ENCODE measurements at regions not wholly inside any gene's neighbourhood (a gene's known extent, or its start where the extent isn't known, plus 50 kb on each side); places are given as distances from the start of the nearest gene placed in this dataset.

- ChIA-PET CTCF (no interaction called here), POLR2A (no interaction called here)
- 100% methylated on average over 1 of the region's 5 CpGs for WGBS (ENCODE audit: insufficient coverage)
- no peaks in the 10 kb centered on the region for H3K4me1 Mint-ChIP-seq
- no peak overlapping the region for H3K4me3 ChIP-seq (ENCODE audit: control extremely low read depth in 1 of 5, extremely low read depth in 1 of 5, insufficient read depth in 1 of 5, low read depth in 2 of 5, low read length in 4 of 5)
- no peak overlapping the region for H3K4me2 ChIP-seq (replicated peaks; ENCODE audit: low read depth, low read length, poor library complexity, severe bottlenecking)
- DNase-seq (no peak), ATAC-seq (ENCODE audit: low read depth) (no peak)
- H3K4me1 ChIP-seq (ENCODE audit: control insufficient read depth in 2 of 2, insufficient read depth in 2 of 2, low read length in 2 of 2) = no peaks in the 10 kb centered on the region
- no peak overlapping the region for H3K27ac ChIP-seq (ENCODE audit: low read length in 2 of 2)
- H4K20me1 ChIP-seq (ENCODE audit: control insufficient read depth, insufficient read depth, low read length, poor library complexity, severe bottlenecking) = no peaks in the 10 kb centered on the region
- no peaks in the 10 kb centered on the region for H3K9me3 ChIP-seq (ENCODE audit: control extremely low read depth in 1 of 3, control insufficient read depth in 2 of 3, insufficient read depth in 1 of 3, low read length in 2 of 3)
- H3K27me3 Mint-ChIP-seq = peaks cover 4% of the 10 kb centered on the region
- TF ChIP-seq CTCF (IDR thresholded peaks at IDR 0.05) = no peak
- no peak for TF ChIP-seq EZH2 (IDR thresholded peaks at IDR 0.05; ENCODE audit: borderline replicate concordance, insufficient read depth, low read depth, low read length, poor library complexity, severe bottlenecking)
- H3K27ac Mint-ChIP-seq = no peak overlapping the region
- H3K4me3 Mint-ChIP-seq = no peak overlapping the region
- intact Hi-C loops (cut with micrococcal nuclease) = no loop called here
- no peak overlapping the region for H2AFZ ChIP-seq (ENCODE audit: insufficient read depth, low read depth, low read length, poor library complexity, severe bottlenecking)
- H3K9ac ChIP-seq (ENCODE audit: low read length) = no peak overlapping the region
- no peaks in the 10 kb centered on the region for H3K9me3 Mint-ChIP-seq (ENCODE audit: insufficient read depth)
- H3K36me3 ChIP-seq (replicated peaks in 1 of 2; ENCODE audit: control extremely low read depth in 1 of 2, control insufficient read depth in 1 of 2, extremely low read depth in 1 of 2, insufficient read depth in 2 of 2, low read length in 1 of 2) = no peaks in the 10 kb centered on the region
- H3K27me3 ChIP-seq (replicated peaks in 1 of 4; ENCODE audit: control extremely low read depth in 1 of 4, control insufficient read depth in 3 of 4, insufficient read depth in 4 of 4, low read length in 3 of 4) = no peaks in the 10 kb centered on the region
- H3K79me2 ChIP-seq (ENCODE audit: control insufficient read depth, insufficient read depth, low read length) = no peaks in the 10 kb centered on the region
These were observed 124.5 kb upstream of the CASK start for GRCh38 chrX:42047886-42048285.

DNA sequence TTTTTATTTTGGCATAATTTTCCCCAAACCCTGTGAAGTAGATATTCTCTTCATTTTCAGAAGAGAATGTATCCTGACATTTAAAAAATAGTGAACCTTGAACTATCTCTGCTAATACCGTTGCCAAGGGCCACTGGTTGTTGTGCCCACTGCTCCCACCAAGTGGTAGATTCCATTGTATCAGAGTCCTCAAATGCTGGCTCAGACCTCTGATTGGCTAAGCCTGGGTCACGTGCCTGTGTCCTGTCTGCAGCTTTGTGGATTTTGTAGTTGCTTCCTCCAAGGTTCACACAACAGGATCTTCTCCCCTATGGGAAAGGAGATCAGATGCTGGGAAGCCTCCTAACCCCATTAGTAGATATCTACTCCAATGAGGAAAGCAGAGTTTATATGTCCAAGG lies 104.8 kb upstream of the CASK start:
- ChIA-PET CTCF (interaction anchor here (0.5 to 0.6 kb wide), 2 partner anchors 137 to 1666 kb away, joined by 3 to 4 read pairs; no protein-coding TSS in a partner anchor), POLR2A (no interaction called here)
- Histone ChIP-seq H3K9ac (ENCODE audit: low read length) (no peak overlapping the region), H3K27me3 (replicated peaks in 1 of 4; ENCODE audit: control extremely low read depth in 1 of 4, control insufficient read depth in 3 of 4, insufficient read depth in 4 of 4, low read length in 3 of 4) (peaks cover 0 to 2% (median 0%) of the 10 kb centered on the region in 4 experiments), H3K36me3 (replicated peaks in 1 of 2; ENCODE audit: control extremely low read depth in 1 of 2, control insufficient read depth in 1 of 2, extremely low read depth in 1 of 2, insufficient read depth in 2 of 2, low read length in 1 of 2) (no peaks in the 10 kb centered on the region), H3K9me3 (ENCODE audit: control extremely low read depth in 1 of 3, control insufficient read depth in 2 of 3, insufficient read depth in 1 of 3, low read length in 2 of 3) (no peaks in the 10 kb centered on the region), H3K4me2 (replicated peaks; ENCODE audit: low read depth, low read length, poor library complexity, severe bottlenecking) (no peak overlapping the region), H4K20me1 (ENCODE audit: control insufficient read depth, insufficient read depth, low read length, poor library complexity, severe bottlenecking) (no peaks in the 10 kb centered on the region), H3K79me2 (ENCODE audit: control insufficient read depth, insufficient read depth, low read length) (no peaks in the 10 kb centered on the region), H3K27ac (ENCODE audit: low read length in 2 of 2) (no peak overlapping the region), H3K4me1 (ENCODE audit: control insufficient read depth in 2 of 2, insufficient read depth in 2 of 2, low read length in 2 of 2) (no peaks in the 10 kb centered on the region), H3K4me3 (ENCODE audit: control extremely low read depth in 1 of 5, extremely low read depth in 1 of 5, insufficient read depth in 1 of 5, low read depth in 2 of 5, low read length in 4 of 5) (no peak overlapping the region), H2AFZ (ENCODE audit: insufficient read depth, low read depth, low read length, poor library complexity, severe bottlenecking) (no peak overlapping the region)
- no peak for DNase-seq
- Mint-ChIP-seq H3K4me1 (no peaks in the 10 kb centered on the region), H3K4me3 (no peak overlapping the region), H3K9me3 (ENCODE audit: insufficient read depth) (no peaks in the 10 kb centered on the region), H3K27ac (no peak overlapping the region), H3K27me3 (peaks cover 8% of the 10 kb centered on the region)
- no peak for ATAC-seq (ENCODE audit: low read depth)
- no CpG with 5 or more reads among the region's 2 CpGs for WGBS (ENCODE audit: insufficient coverage)
- intact Hi-C loops (cut with micrococcal nuclease) = no loop called here
- TF ChIP-seq CTCF (IDR thresholded peaks at IDR 0.05) (no peak), EZH2 (IDR thresholded peaks at IDR 0.05; ENCODE audit: borderline replicate concordance, insufficient read depth, low read depth, low read length, poor library complexity, severe bottlenecking) (no peak)
